ENCODE measurements at regions not wholly inside any gene's neighbourhood (a gene's known extent, or its start where the extent isn't known, plus 50 kb on each side); places are given as distances from the start of the nearest gene placed in this dataset.

DNA sequence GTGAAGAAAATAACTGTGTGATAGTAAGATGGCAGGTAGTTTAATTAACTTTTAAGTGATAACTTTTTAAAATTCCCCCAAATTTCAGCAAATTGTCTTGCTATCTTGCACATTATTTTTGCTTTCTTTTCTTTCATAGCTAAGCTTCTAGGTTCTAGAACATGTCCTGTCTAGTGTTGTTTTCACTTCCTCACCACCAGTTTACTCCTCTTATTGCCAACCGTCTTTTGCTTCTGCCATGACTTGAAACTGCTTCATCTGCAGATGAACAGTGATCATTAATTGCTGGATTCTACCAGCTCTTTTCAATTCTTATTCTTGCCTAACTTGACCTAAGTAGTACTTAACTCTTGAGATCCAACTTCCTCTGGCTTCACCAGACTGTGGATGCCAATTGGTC is 137.8 kb downstream of the CENPW start:
- Mint-ChIP-seq H3K4me1 (ENCODE audit: low read depth, unreplicated experiment) (no peaks in the 10 kb centered on the region), H3K27me3 (ENCODE audit: low read depth, unreplicated experiment) (no peaks in the 10 kb centered on the region), H3K9me3 (ENCODE audit: unreplicated experiment) (no peaks in the 10 kb centered on the region), H3K27ac (ENCODE audit: unreplicated experiment) (no peak overlapping the region), H3K4me3 (ENCODE audit: unreplicated experiment) (no peak overlapping the region), H3K36me3 (ENCODE audit: low read depth, unreplicated experiment) (no peaks in the 10 kb centered on the region)
- Histone ChIP-seq H3K4me3 (ENCODE audit: insufficient read depth, low read depth, low read length) (no peak overlapping the region), H4K20me1 (ENCODE audit: insufficient read depth, low read length) (no peaks in the 10 kb centered on the region), H3K27me3 (ENCODE audit: insufficient read depth, low read length) (no peaks in the 10 kb centered on the region), H3K9ac (ENCODE audit: low read length) (no peak overlapping the region), H3K9me3 (ENCODE audit: insufficient read depth, low read depth, low read length) (no peaks in the 10 kb centered on the region), H3K79me2 (ENCODE audit: insufficient read depth, low read length) (no peaks in the 10 kb centered on the region), H3K4me2 (ENCODE audit: low read length) (no peak overlapping the region), H3K4me1 (ENCODE audit: insufficient read depth, low read length) (no peaks in the 10 kb centered on the region), H2AFZ (ENCODE audit: low read depth, low read length) (no peak overlapping the region), H3K36me3 (ENCODE audit: insufficient read depth, low read length) (no peaks in the 10 kb centered on the region), H3K27ac (ENCODE audit: low read depth, low read length) (no peak overlapping the region)
- FAIRE-seq = no peak
- no peak for DNase-seq (ENCODE audit: low read depth)
- no peak for TF ChIP-seq EZH2 (IDR thresholded peaks at IDR 0.05; ENCODE audit: insufficient read depth, low read length)
- TF ChIP-seq, protein P1, sequence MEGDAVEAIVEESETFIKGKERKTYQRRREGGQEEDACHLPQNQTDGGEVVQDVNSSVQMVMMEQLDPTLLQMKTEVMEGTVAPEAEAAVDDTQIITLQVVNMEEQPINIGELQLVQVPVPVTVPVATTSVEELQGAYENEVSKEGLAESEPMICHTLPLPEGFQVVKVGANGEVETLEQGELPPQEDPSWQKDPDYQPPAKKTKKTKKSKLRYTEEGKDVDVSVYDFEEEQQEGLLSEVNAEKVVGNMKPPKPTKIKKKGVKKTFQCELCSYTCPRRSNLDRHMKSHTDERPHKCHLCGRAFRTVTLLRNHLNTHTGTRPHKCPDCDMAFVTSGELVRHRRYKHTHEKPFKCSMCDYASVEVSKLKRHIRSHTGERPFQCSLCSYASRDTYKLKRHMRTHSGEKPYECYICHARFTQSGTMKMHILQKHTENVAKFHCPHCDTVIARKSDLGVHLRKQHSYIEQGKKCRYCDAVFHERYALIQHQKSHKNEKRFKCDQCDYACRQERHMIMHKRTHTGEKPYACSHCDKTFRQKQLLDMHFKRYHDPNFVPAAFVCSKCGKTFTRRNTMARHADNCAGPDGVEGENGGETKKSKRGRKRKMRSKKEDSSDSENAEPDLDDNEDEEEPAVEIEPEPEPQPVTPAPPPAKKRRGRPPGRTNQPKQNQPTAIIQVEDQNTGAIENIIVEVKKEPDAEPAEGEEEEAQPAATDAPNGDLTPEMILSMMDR (IDR thresholded peaks at IDR 0.05; ENCODE audit: insufficient read depth, low read depth, low read length) = no peak

DNA sequence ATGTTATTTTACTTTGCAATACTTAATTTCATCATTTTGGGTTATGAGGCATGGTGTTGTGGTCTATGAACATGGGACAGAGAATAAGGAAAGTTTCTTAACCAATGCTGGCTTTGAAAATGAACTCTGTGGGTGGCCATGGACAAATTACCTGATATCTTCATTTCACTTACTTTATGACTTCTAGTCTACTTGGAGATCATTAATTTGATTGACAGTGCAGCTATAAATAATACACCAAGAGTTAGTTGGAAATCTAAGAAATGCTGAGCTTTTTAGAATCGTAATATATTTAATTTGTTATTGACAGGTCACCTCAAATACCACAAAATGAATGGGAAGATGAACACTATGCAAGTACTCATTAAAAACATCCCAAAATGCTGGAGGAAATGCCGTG is 140.4 kb downstream of the CENPW start:
- no peak for FAIRE-seq
- H3K4me1 Mint-ChIP-seq (ENCODE audit: low read depth, unreplicated experiment) = no peaks in the 10 kb centered on the region
- no peaks in the 10 kb centered on the region for H3K36me3 ChIP-seq (ENCODE audit: insufficient read depth, low read length)
- no peak overlapping the region for H3K27ac ChIP-seq (ENCODE audit: low read depth, low read length)
- H4K20me1 ChIP-seq (ENCODE audit: insufficient read depth, low read length) = no peaks in the 10 kb centered on the region
- no peak overlapping the region for H2AFZ ChIP-seq (ENCODE audit: low read depth, low read length)
- no peak for DNase-seq (ENCODE audit: low read depth)
- H3K4me2 ChIP-seq (ENCODE audit: low read length) = no peak overlapping the region
- no peaks in the 10 kb centered on the region for H3K27me3 Mint-ChIP-seq (ENCODE audit: low read depth, unreplicated experiment)
- no peaks in the 10 kb centered on the region for H3K36me3 Mint-ChIP-seq (ENCODE audit: low read depth, unreplicated experiment)
- no peaks in the 10 kb centered on the region for H3K9me3 Mint-ChIP-seq (ENCODE audit: unreplicated experiment)
- H3K4me1 ChIP-seq (ENCODE audit: insufficient read depth, low read length) = no peaks in the 10 kb centered on the region
- H3K4me3 ChIP-seq (ENCODE audit: insufficient read depth, low read depth, low read length) = no peak overlapping the region
- H3K9ac ChIP-seq (ENCODE audit: low read length) = no peak overlapping the region
- TF ChIP-seq, protein P1 (IDR thresholded peaks at IDR 0.05; ENCODE audit: insufficient read depth, low read depth, low read length) = no peak
- no peak for TF ChIP-seq EZH2 (IDR thresholded peaks at IDR 0.05; ENCODE audit: insufficient read depth, low read length)
- no peaks in the 10 kb centered on the region for H3K27me3 ChIP-seq (ENCODE audit: insufficient read depth, low read length)
- H3K9me3 ChIP-seq (ENCODE audit: insufficient read depth, low read depth, low read length) = no peaks in the 10 kb centered on the region
- no peak overlapping the region for H3K4me3 Mint-ChIP-seq (ENCODE audit: unreplicated experiment)
- no peaks in the 10 kb centered on the region for H3K79me2 ChIP-seq (ENCODE audit: insufficient read depth, low read length)
- H3K27ac Mint-ChIP-seq (ENCODE audit: unreplicated experiment) = no peak overlapping the region

DNA sequence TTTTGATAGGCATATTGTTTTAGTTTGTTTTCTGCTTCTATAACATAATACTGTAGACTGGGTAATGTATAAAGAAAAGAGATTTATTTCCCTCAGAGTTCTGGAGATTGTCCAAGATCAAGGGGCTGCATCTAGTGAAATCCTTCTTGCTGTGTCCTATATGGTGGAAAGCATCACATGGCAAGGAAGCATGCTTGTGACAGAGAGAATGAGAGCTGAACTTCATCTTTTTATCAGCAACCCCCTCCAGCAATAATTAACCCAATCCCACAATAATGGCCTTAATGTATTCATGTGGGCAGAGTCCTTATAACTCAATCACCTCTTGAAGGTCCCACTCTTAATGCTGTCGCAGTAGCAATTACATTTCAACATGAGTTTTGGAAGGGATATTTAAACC is 141.4 kb downstream of the CENPW start:
- no peaks in the 10 kb centered on the region for H3K36me3 Mint-ChIP-seq (ENCODE audit: low read depth, unreplicated experiment)
- H3K27me3 Mint-ChIP-seq (ENCODE audit: low read depth, unreplicated experiment) = no peaks in the 10 kb centered on the region
- no peaks in the 10 kb centered on the region for H3K9me3 Mint-ChIP-seq (ENCODE audit: unreplicated experiment)
- no peak overlapping the region for H3K4me2 ChIP-seq (ENCODE audit: low read length)
- no peaks in the 10 kb centered on the region for H3K27me3 ChIP-seq (ENCODE audit: insufficient read depth, low read length)
- no peak overlapping the region for H3K4me3 Mint-ChIP-seq (ENCODE audit: unreplicated experiment)
- no peaks in the 10 kb centered on the region for H3K4me1 Mint-ChIP-seq (ENCODE audit: low read depth, unreplicated experiment)
- H3K4me3 ChIP-seq (ENCODE audit: insufficient read depth, low read depth, low read length) = no peak overlapping the region
- H3K27ac Mint-ChIP-seq (ENCODE audit: unreplicated experiment) = no peak overlapping the region
- no peaks in the 10 kb centered on the region for H3K4me1 ChIP-seq (ENCODE audit: insufficient read depth, low read length)
- no peak overlapping the region for H3K27ac ChIP-seq (ENCODE audit: low read depth, low read length)
- H3K9ac ChIP-seq (ENCODE audit: low read length) = no peak overlapping the region
- no peak for TF ChIP-seq EZH2 (IDR thresholded peaks at IDR 0.05; ENCODE audit: insufficient read depth, low read length)
- TF ChIP-seq, protein P1 (IDR thresholded peaks at IDR 0.05; ENCODE audit: insufficient read depth, low read depth, low read length) = no peak
- FAIRE-seq = no peak
- H4K20me1 ChIP-seq (ENCODE audit: insufficient read depth, low read length) = no peaks in the 10 kb centered on the region
- H2AFZ ChIP-seq (ENCODE audit: low read depth, low read length) = no peak overlapping the region
- H3K36me3 ChIP-seq (ENCODE audit: insufficient read depth, low read length) = no peaks in the 10 kb centered on the region
- no peaks in the 10 kb centered on the region for H3K79me2 ChIP-seq (ENCODE audit: insufficient read depth, low read length)
- H3K9me3 ChIP-seq (ENCODE audit: insufficient read depth, low read depth, low read length) = no peaks in the 10 kb centered on the region
- no peak for DNase-seq (ENCODE audit: low read depth)
